GM21447 (cell line): ENCODE measurements at regions not wholly inside any gene's neighbourhood (a gene's known extent, or its start where the extent isn't known, plus 50 kb on each side); places are given as distances from the start of the nearest gene placed in this dataset.
"Not testable (repeated sequence)": the region's sequence is repeated elsewhere in the genome, so short reads cannot be mapped to it uniquely, and the experiment has no call there.

Experiments
- ATAC-seq: cut with Tn5 transposase; IDR thresholded peaks from one replicate; pipeline ENCODE4 v1.9.1; 2021; ENCODE audit not compliant: unreplicated experiment

DNA sequence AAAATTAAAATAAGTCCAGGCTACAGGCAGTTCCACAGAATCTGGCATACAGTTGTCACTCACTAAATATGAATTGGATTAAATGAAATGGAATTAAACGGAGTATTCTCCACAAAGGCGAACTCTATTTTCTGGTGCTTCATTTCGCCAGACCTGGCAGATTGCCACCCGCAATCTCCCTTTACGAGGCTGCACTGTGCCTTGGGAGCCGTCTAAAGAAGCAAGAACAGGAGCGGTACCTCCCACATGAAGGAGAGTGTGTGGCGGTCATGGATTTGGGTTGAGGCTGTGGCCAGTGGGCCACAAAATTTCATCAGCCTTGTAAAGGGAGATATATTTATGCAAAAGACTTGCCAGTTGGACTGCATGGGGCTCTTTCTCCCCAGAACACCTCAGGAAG, 151.0 kb downstream of the OSR1 start:
- no peak for ATAC-seq

- no peak for ATAC-seq
These were observed 152.4 kb downstream of the OSR1 start for GRCh38 chr2:19205983-19206533.

DNA sequence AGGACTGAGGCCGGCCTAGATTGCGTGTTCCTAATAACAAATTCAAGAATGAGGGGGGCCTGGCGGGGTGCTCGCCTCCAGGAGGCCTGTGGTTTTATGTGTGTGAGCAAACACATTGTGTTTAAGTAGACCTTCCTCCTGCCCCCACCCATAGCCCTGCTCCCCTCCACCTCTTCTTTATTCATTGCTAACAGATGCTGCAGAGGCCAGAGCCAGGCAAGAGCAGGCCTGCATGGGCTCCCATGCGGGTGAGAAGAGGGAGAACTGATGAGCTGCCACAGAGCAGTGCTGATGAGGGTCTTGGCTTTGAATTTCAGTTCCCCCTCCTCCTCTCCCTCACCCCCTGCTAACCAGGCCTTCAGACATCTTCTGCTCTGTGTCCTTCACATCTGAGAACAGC, 154.6 kb downstream of the OSR1 start:
- ATAC-seq: no peak

- no peak for ATAC-seq
These were observed 156.4 kb downstream of the OSR1 start for GRCh38 chr2:19201911-19202462.

DNA sequence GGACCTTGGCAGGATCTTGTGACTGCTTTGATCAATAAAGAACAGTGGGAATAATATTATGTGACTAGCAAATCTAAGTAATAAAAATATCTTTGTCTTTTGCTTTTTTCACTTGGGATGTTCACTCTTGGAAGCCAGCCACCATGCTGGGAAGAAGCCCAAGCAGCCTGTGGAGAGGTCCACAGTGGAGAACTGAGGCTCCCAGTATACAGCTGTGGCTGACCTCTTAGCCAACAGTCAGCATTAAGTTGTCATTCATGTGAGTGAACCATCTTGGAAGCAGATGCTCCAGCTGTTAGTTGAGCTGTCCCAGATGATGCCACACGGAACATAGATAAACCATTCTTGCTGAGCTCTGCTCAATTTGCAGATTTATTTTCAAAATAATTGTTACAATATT, 160.0 kb downstream of the OSR1 start:
- no peak for ATAC-seq

DNA sequence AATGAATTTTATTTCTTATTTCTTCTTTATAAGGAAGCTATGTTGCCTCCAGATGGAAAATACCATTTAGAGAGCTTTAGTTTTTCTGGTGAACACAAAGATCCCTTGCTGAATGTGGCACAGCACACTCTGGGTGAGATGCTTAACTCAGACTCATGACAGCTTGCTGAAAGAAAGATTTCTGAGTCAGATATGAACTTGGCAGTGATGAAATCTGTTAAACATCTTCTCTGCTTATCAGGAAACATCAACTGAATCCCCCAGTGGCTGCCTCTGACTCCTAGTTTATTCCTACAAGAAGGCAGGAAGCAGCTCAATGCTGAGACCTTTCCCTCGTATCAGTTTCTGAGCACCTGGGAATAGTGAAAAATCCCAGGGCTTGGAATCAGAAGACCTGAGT, 162.8 kb downstream of the OSR1 start:
- ATAC-seq: no peak

GRCh38 chr2:19189391-19189790, 169.0 kb downstream of the OSR1 start:
- no peak for ATAC-seq

GRCh38 chr2:19187323-19188020, 171.0 kb downstream of the OSR1 start:
- no peak for ATAC-seq

- no peak for ATAC-seq
These were observed 173.3 kb downstream of the OSR1 start for GRCh38 chr2:19185086-19185485.

- no peak for ATAC-seq
These were observed 180.2 kb downstream of the OSR1 start for GRCh38 chr2:19178175-19178574.

GRCh38 chr2:19176977-19177376, 181.4 kb downstream of the OSR1 start:
- ATAC-seq: no peak

DNA sequence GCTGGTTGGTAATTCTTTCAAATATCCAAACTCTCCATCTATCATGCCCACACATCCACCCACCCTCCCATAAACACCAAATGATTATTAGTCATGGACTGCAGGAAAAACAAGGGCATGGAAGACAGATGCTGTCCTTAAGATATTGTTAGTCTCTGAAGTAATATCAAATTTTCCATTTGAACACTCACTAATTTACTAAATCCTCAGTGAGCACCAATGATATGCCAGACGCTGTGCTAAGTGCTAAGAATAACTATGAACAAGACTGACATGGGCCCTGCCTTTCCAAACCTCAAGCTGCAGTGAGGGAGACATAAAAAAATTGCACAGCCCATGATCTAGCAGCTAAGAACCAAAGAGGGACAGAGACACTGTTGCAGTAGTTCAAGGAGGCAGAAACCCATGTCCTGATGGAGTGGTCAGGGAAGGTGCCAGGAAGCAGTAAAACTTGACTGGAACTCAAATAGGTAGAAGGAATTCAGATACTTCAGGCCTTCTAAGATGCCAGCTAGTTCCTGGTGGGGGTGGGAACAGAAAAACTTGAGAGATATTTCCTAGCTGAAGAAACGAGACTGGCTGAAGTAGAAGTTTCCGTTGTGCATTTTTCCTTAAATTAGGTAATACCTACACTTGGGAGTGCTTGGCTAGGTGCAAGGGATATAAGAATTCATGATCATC, 182.1 kb downstream of the OSR1 start:
- no peak for ATAC-seq

- ATAC-seq: no peak
These were observed 184.2 kb downstream of the OSR1 start for GRCh38 chr2:19174176-19174575.

GRCh38 chr2:19171409-19171808, 187.0 kb downstream of the OSR1 start:
- no peak for ATAC-seq

- no peak for ATAC-seq
These were observed 189.2 kb downstream of the OSR1 start for GRCh38 chr2:19169134-19169768.

GRCh38 chr2:19164099-19164498, 194.3 kb downstream of the OSR1 start:
- not testable (repeated sequence) for ATAC-seq

DNA sequence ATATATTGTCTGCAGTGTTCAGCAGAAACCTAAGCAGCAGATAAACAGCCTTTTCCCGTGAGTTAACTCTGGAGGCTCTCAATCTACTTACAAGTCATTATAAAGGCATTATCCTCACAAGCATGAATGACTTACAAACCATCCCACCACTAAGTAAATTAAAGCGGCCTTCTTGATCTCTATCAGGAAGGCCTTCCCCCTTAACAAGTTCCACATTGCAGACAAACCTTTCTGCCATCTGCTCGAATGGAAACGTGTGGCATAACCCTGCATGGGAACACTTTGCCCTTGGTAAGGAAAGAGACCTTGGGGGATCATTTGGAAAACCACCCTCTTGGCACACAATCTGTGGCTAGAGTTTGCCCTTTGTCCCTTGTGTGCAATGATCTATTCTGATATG, 199.5 kb downstream of the OSR1 start:
- no peak for ATAC-seq

- no peak for ATAC-seq
These were observed 200.2 kb downstream of the OSR1 start for GRCh38 chr2:19158211-19158610.

DNA sequence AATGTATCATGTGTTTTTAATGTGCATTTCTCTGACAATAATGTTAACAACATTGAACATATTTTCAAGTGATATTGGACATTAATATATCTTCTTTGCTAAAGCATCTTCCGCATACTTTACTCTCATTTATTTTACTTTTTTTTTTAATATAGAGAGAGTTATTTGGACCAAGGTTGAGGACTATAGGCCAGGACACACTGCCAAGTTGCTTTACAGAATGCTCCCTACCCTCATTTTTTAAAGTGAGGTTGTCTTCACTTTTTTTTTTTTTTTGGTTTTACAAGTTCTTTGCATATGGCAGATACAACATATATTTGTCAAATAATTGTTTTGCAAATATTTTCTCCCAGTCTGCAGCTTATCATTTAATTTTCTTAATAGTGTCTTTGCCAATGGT, 201.8 kb downstream of the OSR1 start:
- no peak for ATAC-seq

DNA sequence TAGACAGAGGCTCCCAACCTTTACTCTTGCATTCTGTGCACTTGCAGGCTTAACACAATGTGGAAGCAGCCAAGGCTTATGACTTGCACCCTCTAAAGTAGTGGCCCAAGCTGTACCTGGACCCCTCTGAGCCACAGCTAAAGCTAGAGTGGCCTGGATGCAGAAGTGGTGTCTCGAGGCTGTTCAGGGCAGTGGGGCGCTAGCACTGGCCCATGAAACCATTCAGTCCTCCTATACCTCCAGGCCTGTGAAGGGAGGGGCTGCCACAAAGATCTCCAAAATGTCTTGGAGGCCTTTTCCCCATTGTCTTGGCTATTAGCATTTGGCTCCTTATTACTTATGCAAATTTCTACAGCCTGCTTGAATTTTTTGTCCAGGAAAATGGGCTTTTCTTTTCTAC, 207.7 kb downstream of the OSR1 start:
- ATAC-seq: no peak

GRCh38 chr2:19146867-19147266, 211.6 kb downstream of the OSR1 start:
- ATAC-seq: no peak
